ENCODE measurements at regions not wholly inside any gene's neighbourhood (a gene's known extent, or its start where the extent isn't known, plus 50 kb on each side); places are given as distances from the start of the nearest gene placed in this dataset.

- DNase-seq, result no peak
- H3K27ac ChIP-seq (ENCODE audit: low read length), result no peak overlapping the region
- no peaks in the 10 kb centered on the region for H3K79me2 ChIP-seq (ENCODE audit: insufficient read depth, low read length)
- ATAC-seq (ENCODE audit: insufficient read depth, low read depth), result no peak
- H4K20me1 ChIP-seq (ENCODE audit: insufficient read depth, low read length), result no peaks in the 10 kb centered on the region
- no peaks in the 10 kb centered on the region for H3K36me3 ChIP-seq (ENCODE audit: insufficient read depth, low read length)
- no peaks in the 10 kb centered on the region for H3K27me3 ChIP-seq (ENCODE audit: insufficient read depth, low read length, poor library complexity)
- H3K4me1 ChIP-seq (ENCODE audit: insufficient read depth, low read length), result no peaks in the 10 kb centered on the region
- no peaks in the 10 kb centered on the region for H3K9me3 ChIP-seq (ENCODE audit: insufficient read depth, low read length, severe bottlenecking)
- no peak overlapping the region for H3K4me3 ChIP-seq (ENCODE audit: low read depth in 1 of 2, low read length in 2 of 2)
- TF ChIP-seq EZH2 (IDR thresholded peaks at IDR 0.05; ENCODE audit: borderline replicate concordance, low read depth, low read length, severe bottlenecking), result no peak
- TF ChIP-seq CTCF (IDR thresholded peaks at IDR 0.05; ENCODE audit: borderline replicate concordance, extremely low read depth, low read length, poor library complexity, severe bottlenecking), result no peak
- H3K4me2 ChIP-seq (ENCODE audit: insufficient read depth, low read length), result no peak overlapping the region
- no peak overlapping the region for H3K9ac ChIP-seq (ENCODE audit: low read depth, low read length)
- no peak overlapping the region for H2AFZ ChIP-seq (ENCODE audit: low read depth, low read length)
These were observed 953.9 kb downstream of the TYW1 start for GRCh38 chr7:67950321-67951083.

- Histone ChIP-seq H3K4me2 (ENCODE audit: insufficient read depth, low read length) (no peak overlapping the region), H3K27ac (ENCODE audit: low read length) (no peak overlapping the region), H3K36me3 (ENCODE audit: insufficient read depth, low read length) (no peaks in the 10 kb centered on the region), H4K20me1 (ENCODE audit: insufficient read depth, low read length) (no peaks in the 10 kb centered on the region), H3K9ac (ENCODE audit: low read depth, low read length) (no peak overlapping the region), H3K9me3 (ENCODE audit: insufficient read depth, low read length, severe bottlenecking) (no peaks in the 10 kb centered on the region), H3K4me3 (ENCODE audit: low read depth in 1 of 2, low read length in 2 of 2) (no peak overlapping the region), H3K79me2 (ENCODE audit: insufficient read depth, low read length) (no peaks in the 10 kb centered on the region), H3K27me3 (ENCODE audit: insufficient read depth, low read length, poor library complexity) (no peaks in the 10 kb centered on the region), H3K4me1 (ENCODE audit: insufficient read depth, low read length) (no peaks in the 10 kb centered on the region), H2AFZ (ENCODE audit: low read depth, low read length) (no peak overlapping the region)
- TF ChIP-seq EZH2 (IDR thresholded peaks at IDR 0.05; ENCODE audit: borderline replicate concordance, low read depth, low read length, severe bottlenecking) (no peak), CTCF (IDR thresholded peaks at IDR 0.05; ENCODE audit: borderline replicate concordance, extremely low read depth, low read length, poor library complexity, severe bottlenecking) (no peak)
- ATAC-seq (ENCODE audit: insufficient read depth, low read depth), result no peak
- DNase-seq, result no peak
These were observed 958.4 kb downstream of the TYW1 start for GRCh38 chr7:67955061-67955460.

GRCh38 chr7:67962863-67963262, 966.2 kb downstream of the TYW1 start:
- ATAC-seq (ENCODE audit: insufficient read depth, low read depth), result no peak
- TF ChIP-seq CTCF (IDR thresholded peaks at IDR 0.05; ENCODE audit: borderline replicate concordance, extremely low read depth, low read length, poor library complexity, severe bottlenecking) (no peak), EZH2 (IDR thresholded peaks at IDR 0.05; ENCODE audit: borderline replicate concordance, low read depth, low read length, severe bottlenecking) (no peak)
- Histone ChIP-seq H3K27ac (ENCODE audit: low read length) (no peak overlapping the region), H3K4me1 (ENCODE audit: insufficient read depth, low read length) (no peaks in the 10 kb centered on the region), H3K36me3 (ENCODE audit: insufficient read depth, low read length) (no peaks in the 10 kb centered on the region), H3K79me2 (ENCODE audit: insufficient read depth, low read length) (no peaks in the 10 kb centered on the region), H3K9ac (ENCODE audit: low read depth, low read length) (no peak overlapping the region), H3K4me3 (ENCODE audit: low read depth in 1 of 2, low read length in 2 of 2) (no peak overlapping the region), H4K20me1 (ENCODE audit: insufficient read depth, low read length) (no peaks in the 10 kb centered on the region), H3K4me2 (ENCODE audit: insufficient read depth, low read length) (no peak overlapping the region), H2AFZ (ENCODE audit: low read depth, low read length) (no peak overlapping the region), H3K9me3 (ENCODE audit: insufficient read depth, low read length, severe bottlenecking) (no peaks in the 10 kb centered on the region), H3K27me3 (ENCODE audit: insufficient read depth, low read length, poor library complexity) (no peaks in the 10 kb centered on the region)
- DNase-seq, result no peak

Measured in DND-41 (cell line).